Transverse colon (tissue), 4 donors: ENCODE measurements at regions not wholly inside any gene's neighbourhood (a gene's known extent, or its start where the extent isn't known, plus 50 kb on each side); places are given as distances from the start of the nearest gene placed in this dataset.

Experiments
- EP300 ChIP-seq: sonication (generic); formaldehyde crosslinking; IDR thresholded peaks from one replicate; pipeline ENCODE4 v1.6.1; 2017; ENCODE audit warnings: antibody characterized with exemption, low read depth
- POLR2A ChIP-seq: fragments of 450-650 bp; IDR thresholded peaks from one replicate; pipeline ENCODE4 v1.6.1; 2016; ENCODE audit warnings: antibody characterized with exemption, mild to moderate bottlenecking, moderate library complexity
- POLR2AphosphoS5 ChIP-seq, 3 donors: sonication (generic); formaldehyde crosslinking; IDR thresholded peaks; one replicate each; pipeline ENCODE4 v1.6.1; 2016; ENCODE audit warnings: antibody characterized with exemption in 3 of 3
- TF ChIP-seq, protein P1 (sequence below), 5 experiments: fragments of 200-600 bp in 3 of 5; fragments of 450-650 bp in 2 of 5; sonication (generic) in 3 of 5; IDR thresholded peaks; 1 replicate in 2 of 5; 2 replicates in 3 of 5; pipeline ENCODE4 v1.5.1; 2016 to 2017; ENCODE audit warnings: antibody characterized with exemption in 5 of 5, inconsistent platforms in 3 of 5, mild to moderate bottlenecking in 2 of 5, moderate library complexity in 1 of 5

- TF ChIP-seq POLR2AphosphoS5 (IDR thresholded peaks at IDR 0.05), result no peak
- TF ChIP-seq, protein P1, sequence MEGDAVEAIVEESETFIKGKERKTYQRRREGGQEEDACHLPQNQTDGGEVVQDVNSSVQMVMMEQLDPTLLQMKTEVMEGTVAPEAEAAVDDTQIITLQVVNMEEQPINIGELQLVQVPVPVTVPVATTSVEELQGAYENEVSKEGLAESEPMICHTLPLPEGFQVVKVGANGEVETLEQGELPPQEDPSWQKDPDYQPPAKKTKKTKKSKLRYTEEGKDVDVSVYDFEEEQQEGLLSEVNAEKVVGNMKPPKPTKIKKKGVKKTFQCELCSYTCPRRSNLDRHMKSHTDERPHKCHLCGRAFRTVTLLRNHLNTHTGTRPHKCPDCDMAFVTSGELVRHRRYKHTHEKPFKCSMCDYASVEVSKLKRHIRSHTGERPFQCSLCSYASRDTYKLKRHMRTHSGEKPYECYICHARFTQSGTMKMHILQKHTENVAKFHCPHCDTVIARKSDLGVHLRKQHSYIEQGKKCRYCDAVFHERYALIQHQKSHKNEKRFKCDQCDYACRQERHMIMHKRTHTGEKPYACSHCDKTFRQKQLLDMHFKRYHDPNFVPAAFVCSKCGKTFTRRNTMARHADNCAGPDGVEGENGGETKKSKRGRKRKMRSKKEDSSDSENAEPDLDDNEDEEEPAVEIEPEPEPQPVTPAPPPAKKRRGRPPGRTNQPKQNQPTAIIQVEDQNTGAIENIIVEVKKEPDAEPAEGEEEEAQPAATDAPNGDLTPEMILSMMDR (IDR thresholded peaks at IDR 0.05), result no peak
- no peak for TF ChIP-seq POLR2A
- TF ChIP-seq EP300, result no peak
Measured at GRCh38 chr7:46746695-46747687, 825.9 kb upstream of the IGFBP3 start.
